Activated CD4-positive, CD25-positive, alpha-beta regulatory T cell treated with anti-CD3 and anti-CD28 coated beads, Interleukin-2, amount 50 U/mL, for 24 hours (primary cell): ENCODE measurements at regions not wholly inside any gene's neighbourhood (a gene's known extent, or its start where the extent isn't known, plus 50 kb on each side); places are given as distances from the start of the nearest gene placed in this dataset.
"Not testable (repeated sequence)": the region's sequence is repeated elsewhere in the genome, so short reads cannot be mapped to it uniquely, and the experiment has no call there.

Source experiments
- ATAC-seq, 2 donors: fragments of 150-1000 bp; cut with Tn5 transposase; one replicate each; pipeline ENCODE4 v1.10.0; 2021; ENCODE audit warnings: mild to moderate bottlenecking in 1 of 2, moderate library complexity in 1 of 2

GRCh38 chr12:111247083-111247783 is 121.7 kb downstream of the PHETA1 start:
- ATAC-seq, result no peak

- ATAC-seq, result no peak
These were observed 122.4 kb downstream of the PHETA1 start for GRCh38 chr12:111246477-111247011.

GRCh38 chr12:111245701-111246476 is 123.0 kb downstream of the PHETA1 start:
- no peak for ATAC-seq

- ATAC-seq, result no peak
These were observed 124.2 kb downstream of the PHETA1 start for GRCh38 chr12:111244673-111245072.

GRCh38 chr12:111242817-111243216 is 126.1 kb downstream of the PHETA1 start:
- not testable (repeated sequence) for ATAC-seq

GRCh38 chr12:111242184-111242583 is 126.7 kb downstream of the PHETA1 start:
- ATAC-seq, result no peak

GRCh38 chr12:111240374-111240773 is 128.5 kb downstream of the PHETA1 start:
- no peak for ATAC-seq

GRCh38 chr12:111239235-111239634 is 129.7 kb downstream of the PHETA1 start:
- no peak for ATAC-seq

GRCh38 chr12:111238075-111238734 is 130.7 kb downstream of the PHETA1 start:
- no peak for ATAC-seq

- not testable (repeated sequence) for ATAC-seq
These were observed 134.4 kb downstream of the PHETA1 start for GRCh38 chr12:111234491-111234890.

- no peak for ATAC-seq
These were observed 135.1 kb downstream of the PHETA1 start for GRCh38 chr12:111233786-111234185.

- no peak for ATAC-seq
These were observed 138.2 kb downstream of the PHETA1 start for GRCh38 chr12:111230649-111231048.

GRCh38 chr12:111228916-111229666 is 139.8 kb downstream of the PHETA1 start:
- ATAC-seq, result no peak

- no peak for ATAC-seq
These were observed 141.1 kb downstream of the PHETA1 start for GRCh38 chr12:111227476-111228420.

GRCh38 chr12:111226680-111227079 is 142.2 kb downstream of the PHETA1 start:
- ATAC-seq, result no peak

GRCh38 chr12:111225307-111225706 is 143.6 kb downstream of the PHETA1 start:
- ATAC-seq, result no peak

- no peak for ATAC-seq
These were observed 144.5 kb downstream of the PHETA1 start for GRCh38 chr12:111224186-111225066.

GRCh38 chr12:111222523-111222922 is 146.4 kb downstream of the PHETA1 start:
- no peak for ATAC-seq

- ATAC-seq, result no peak
These were observed 146.9 kb downstream of the PHETA1 start for GRCh38 chr12:111222027-111222414.
